ENCODE measurements at regions not wholly inside any gene's neighbourhood (a gene's known extent, or its start where the extent isn't known, plus 50 kb on each side); places are given as distances from the start of the nearest gene placed in this dataset.

- TF ChIP-seq, protein P1, sequence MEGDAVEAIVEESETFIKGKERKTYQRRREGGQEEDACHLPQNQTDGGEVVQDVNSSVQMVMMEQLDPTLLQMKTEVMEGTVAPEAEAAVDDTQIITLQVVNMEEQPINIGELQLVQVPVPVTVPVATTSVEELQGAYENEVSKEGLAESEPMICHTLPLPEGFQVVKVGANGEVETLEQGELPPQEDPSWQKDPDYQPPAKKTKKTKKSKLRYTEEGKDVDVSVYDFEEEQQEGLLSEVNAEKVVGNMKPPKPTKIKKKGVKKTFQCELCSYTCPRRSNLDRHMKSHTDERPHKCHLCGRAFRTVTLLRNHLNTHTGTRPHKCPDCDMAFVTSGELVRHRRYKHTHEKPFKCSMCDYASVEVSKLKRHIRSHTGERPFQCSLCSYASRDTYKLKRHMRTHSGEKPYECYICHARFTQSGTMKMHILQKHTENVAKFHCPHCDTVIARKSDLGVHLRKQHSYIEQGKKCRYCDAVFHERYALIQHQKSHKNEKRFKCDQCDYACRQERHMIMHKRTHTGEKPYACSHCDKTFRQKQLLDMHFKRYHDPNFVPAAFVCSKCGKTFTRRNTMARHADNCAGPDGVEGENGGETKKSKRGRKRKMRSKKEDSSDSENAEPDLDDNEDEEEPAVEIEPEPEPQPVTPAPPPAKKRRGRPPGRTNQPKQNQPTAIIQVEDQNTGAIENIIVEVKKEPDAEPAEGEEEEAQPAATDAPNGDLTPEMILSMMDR (IDR thresholded peaks at IDR 0.05): no peak
- TF ChIP-seq POLR2A (IDR thresholded peaks at IDR 0.05): no peak
- DNase-seq: no peak
- Histone ChIP-seq H3K4me1 (no peaks in the 10 kb centered on the region), H3K4me3 (no peak overlapping the region), H3K27me3 (no peaks in the 10 kb centered on the region), H3K27ac (no peak overlapping the region), H3K9me3 (no peaks in the 10 kb centered on the region), H3K36me3 (ENCODE audit: low read depth, missing control alignments) (no peaks in the 10 kb centered on the region)
- intact Hi-C loops (cut with DNase I; ENCODE audit: low total_unique reads): no loop called here
Observed at GRCh38 chr6:140217283-140217682, 842.8 kb upstream of the CITED2 start.

DNA sequence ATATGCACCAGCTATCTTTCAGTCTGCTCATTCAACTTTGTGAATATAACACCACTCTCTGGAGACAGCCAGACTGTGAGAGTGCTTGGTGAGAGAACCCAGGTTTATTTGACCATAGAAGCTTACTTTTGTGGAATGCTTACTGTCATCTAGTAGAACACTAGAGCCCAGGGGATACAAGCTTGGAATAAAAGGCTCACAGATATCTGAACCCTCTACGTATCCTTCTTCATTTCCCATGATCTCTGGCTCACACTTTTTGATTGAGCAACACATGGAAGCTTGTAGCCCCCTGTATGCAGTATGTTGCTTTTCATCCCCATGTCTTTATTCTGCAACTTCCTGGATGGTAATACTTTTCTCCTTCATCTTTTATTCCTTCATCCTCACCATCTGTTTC lies 835.3 kb upstream of the CITED2 start:
- WGBS, 2 donors: 67 to 73% methylated on average over 1 of the region's 1 CpG
- H3K27me3 ChIP-seq: no peaks in the 10 kb centered on the region
- TF ChIP-seq POLR2A (IDR thresholded peaks at IDR 0.05): no peak
- TF ChIP-seq, protein P1 (IDR thresholded peaks at IDR 0.05): no peak
- H3K4me3 ChIP-seq: no peak overlapping the region
- no peaks in the 10 kb centered on the region for H3K9me3 ChIP-seq
- no peak for DNase-seq
- H3K36me3 ChIP-seq (ENCODE audit: low read depth, missing control alignments): no peaks in the 10 kb centered on the region
- no peak overlapping the region for H3K27ac ChIP-seq
- intact Hi-C loops (cut with DNase I; ENCODE audit: low total_unique reads): no loop called here
- H3K4me1 ChIP-seq: no peaks in the 10 kb centered on the region

GRCh38 chr6:140208286-140208685 lies 833.8 kb upstream of the CITED2 start:
- no peak for DNase-seq
- Histone ChIP-seq H3K9me3 (no peaks in the 10 kb centered on the region), H3K27me3 (no peaks in the 10 kb centered on the region), H3K27ac (no peak overlapping the region), H3K4me3 (no peak overlapping the region), H3K36me3 (ENCODE audit: low read depth, missing control alignments) (no peaks in the 10 kb centered on the region), H3K4me1 (no peaks in the 10 kb centered on the region)
- intact Hi-C loops (cut with DNase I; ENCODE audit: low total_unique reads): no loop called here
- 43 to 60% methylated on average over 5 of the region's 5 CpGs for WGBS, 2 donors
- TF ChIP-seq, protein P1 (IDR thresholded peaks at IDR 0.05): no peak
- TF ChIP-seq POLR2A (IDR thresholded peaks at IDR 0.05): no peak

GRCh38 chr6:140205795-140206593 lies 831.5 kb upstream of the CITED2 start:
- H3K27ac ChIP-seq: no peak overlapping the region
- H3K27me3 ChIP-seq: no peaks in the 10 kb centered on the region
- H3K36me3 ChIP-seq (ENCODE audit: low read depth, missing control alignments): no peaks in the 10 kb centered on the region
- H3K4me1 ChIP-seq: no peaks in the 10 kb centered on the region
- intact Hi-C loops (cut with DNase I; ENCODE audit: low total_unique reads): no loop called here
- H3K4me3 ChIP-seq: no peak overlapping the region
- no peak for DNase-seq
- no peak for TF ChIP-seq POLR2A (IDR thresholded peaks at IDR 0.05)
- TF ChIP-seq, protein P1 (IDR thresholded peaks at IDR 0.05): no peak
- H3K9me3 ChIP-seq: no peaks in the 10 kb centered on the region
- 50 to 73% methylated on average over 10 to 12 of the region's 12 CpGs for WGBS, 2 donors

DNA sequence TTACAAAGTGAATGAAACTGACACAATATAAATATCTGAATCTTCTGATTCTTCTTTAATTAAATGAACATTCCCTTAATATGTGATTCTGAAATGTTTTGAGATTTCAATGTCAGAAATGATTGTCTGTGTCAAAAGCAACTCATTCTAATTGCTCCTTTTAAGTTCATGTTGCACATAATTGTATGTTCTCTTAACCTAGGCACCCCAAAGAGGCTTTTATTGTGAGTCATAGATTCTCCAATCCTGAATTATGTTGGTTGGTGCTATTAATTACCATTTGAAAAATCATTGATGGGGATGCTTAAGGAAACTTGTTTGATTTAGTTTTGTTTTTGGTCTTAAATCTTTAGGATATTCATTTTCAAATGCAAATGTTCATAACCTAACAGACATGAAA lies 829.7 kb upstream of the CITED2 start:
- TF ChIP-seq POLR2A (IDR thresholded peaks at IDR 0.05): no peak
- TF ChIP-seq, protein P1 (IDR thresholded peaks at IDR 0.05): no peak
- H3K27ac ChIP-seq: no peak overlapping the region
- DNase-seq: no peak
- no peaks in the 10 kb centered on the region for H3K36me3 ChIP-seq (ENCODE audit: low read depth, missing control alignments)
- no peak overlapping the region for H3K4me3 ChIP-seq
- intact Hi-C loops (cut with DNase I; ENCODE audit: low total_unique reads): no loop called here
- no peaks in the 10 kb centered on the region for H3K9me3 ChIP-seq
- H3K27me3 ChIP-seq: no peaks in the 10 kb centered on the region
- H3K4me1 ChIP-seq: no peaks in the 10 kb centered on the region
